Erythroblast (primary cell): ENCODE measurements at regions not wholly inside any gene's neighbourhood (a gene's known extent, or its start where the extent isn't known, plus 50 kb on each side); places are given as distances from the start of the nearest gene placed in this dataset.

Source experiments
- GATA1 ChIP-seq: IDR thresholded peaks from 2 replicates; pipeline ENCODE4 v1.6.1; 2011; ENCODE audit warnings: low read depth, mild to moderate bottlenecking, control low read depth, low read length, moderate library complexity
- POLR2A ChIP-seq: IDR thresholded peaks from 2 replicates; pipeline ENCODE4 v1.6.1; 2011; ENCODE audit warnings: mild to moderate bottlenecking, low read length

DNA sequence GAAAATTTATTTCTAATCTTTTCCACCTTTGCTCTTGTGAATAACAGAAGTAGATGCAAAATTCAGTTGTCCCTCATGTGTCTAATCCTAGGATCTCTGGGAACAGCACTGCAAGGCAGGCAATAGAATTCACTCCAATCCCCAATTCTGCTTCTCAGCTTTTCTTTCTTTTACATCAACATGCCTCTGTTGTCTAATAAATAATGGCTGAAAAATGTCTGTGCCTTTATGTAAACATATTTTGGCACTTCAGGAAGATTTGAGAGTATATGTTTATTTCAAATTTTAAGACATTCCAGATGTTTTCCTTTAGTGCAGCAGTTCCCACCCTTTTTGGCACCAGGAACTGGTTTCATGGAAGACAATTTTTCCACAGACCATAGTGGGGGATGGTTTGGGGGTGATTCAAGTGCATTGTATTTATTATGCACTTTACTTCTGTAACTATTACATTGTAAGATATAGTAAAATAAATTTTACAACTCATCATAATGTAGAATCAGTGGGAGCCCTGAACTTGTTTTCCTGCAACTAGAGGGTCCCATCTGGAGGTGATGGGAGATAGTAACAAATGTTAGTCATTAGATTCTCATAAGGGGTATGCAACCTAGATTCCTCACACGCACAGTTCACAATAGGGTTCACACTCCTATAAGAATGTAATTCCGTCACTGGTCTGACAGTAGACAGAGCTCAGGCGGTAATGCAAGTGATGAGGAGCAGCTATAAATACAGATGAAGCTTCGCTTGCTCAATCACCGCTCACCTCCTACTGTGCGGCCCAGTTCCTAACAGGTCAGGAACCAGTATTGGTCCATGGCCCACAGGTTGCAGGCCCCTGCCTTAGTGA, 590.3 kb upstream of the CNTNAP5 start:
- TF ChIP-seq POLR2A (no peak), GATA1 (no peak)
